Progenitor cell of endocrine pancreas (in vitro differentiated cells): ENCODE measurements at regions not wholly inside any gene's neighbourhood (a gene's known extent, or its start where the extent isn't known, plus 50 kb on each side); places are given as distances from the start of the nearest gene placed in this dataset.

ENCODE experiments used
- DNase-seq: peaks from one replicate; pipeline ENCODE4 v3.0.0; 2021; ENCODE audit warnings: low spot score; ENCODE audit not compliant: unreplicated experiment
- H3K27ac Mint-ChIP-seq: 2 replicates; pipeline ENCODE4 v1.8.0; 2021; ENCODE audit warnings: mild to moderate bottlenecking, moderate library complexity, mixed read lengths
- H3K27me3 Mint-ChIP-seq: 2 replicates; pipeline ENCODE4 v1.8.0; 2021; ENCODE audit warnings: mixed read lengths
- H3K36me3 Mint-ChIP-seq: 2 replicates; pipeline ENCODE4 v1.8.0; 2022; ENCODE audit warnings: mixed read lengths; ENCODE audit not compliant: insufficient read depth
- H3K4me1 Mint-ChIP-seq: 2 replicates; pipeline ENCODE4 v1.8.0; 2021; ENCODE audit warnings: low read depth, mixed read lengths
- H3K4me3 Mint-ChIP-seq: 2 replicates; pipeline ENCODE4 v1.8.0; 2021; ENCODE audit warnings: low read depth, mild to moderate bottlenecking, moderate library complexity, mixed read lengths
- H3K9me3 Mint-ChIP-seq: 2 replicates; pipeline ENCODE4 v1.8.0; 2021; ENCODE audit warnings: low read depth, mixed read lengths
- TF ChIP-seq, protein P1 (sequence below): fragments of 200-600 bp; sonication (generic); IDR thresholded peaks from one replicate; pipeline ENCODE4 v1.5.0; 2021; ENCODE audit warnings: antibody characterized with exemption, mild to moderate bottlenecking; ENCODE audit not compliant: unreplicated experiment

DNA sequence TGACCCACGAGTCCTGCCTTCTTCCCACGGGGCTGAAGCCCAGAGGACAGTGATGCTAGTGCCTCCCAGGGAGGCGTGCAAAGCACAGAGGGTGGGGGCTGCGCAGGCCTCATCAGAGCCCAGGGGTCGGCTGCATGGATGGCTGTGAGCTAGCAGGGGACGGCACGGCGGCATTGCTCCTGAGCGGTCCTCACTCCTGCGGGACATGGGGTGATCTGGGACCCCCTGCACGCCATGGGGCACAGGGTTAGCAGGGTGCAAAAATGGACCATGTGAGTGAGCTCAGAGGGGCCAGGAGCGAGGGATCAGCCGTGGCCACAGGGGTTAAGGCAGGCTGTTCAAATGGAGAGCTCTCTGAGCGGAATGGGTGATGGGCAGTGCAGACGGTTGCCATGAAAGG is 138.3 kb downstream of the SNX19 start:
- peaks cover 3% of the 10 kb centered on the region for H3K4me1 Mint-ChIP-seq
- H3K36me3 Mint-ChIP-seq: no peaks in the 10 kb centered on the region
- H3K27me3 Mint-ChIP-seq: peaks cover 15% of the 10 kb centered on the region
- DNase-seq: no peak
- no peak overlapping the region for H3K4me3 Mint-ChIP-seq
- H3K9me3 Mint-ChIP-seq: peaks cover 5% of the 10 kb centered on the region
- no peak overlapping the region for H3K27ac Mint-ChIP-seq
- TF ChIP-seq, protein P1, sequence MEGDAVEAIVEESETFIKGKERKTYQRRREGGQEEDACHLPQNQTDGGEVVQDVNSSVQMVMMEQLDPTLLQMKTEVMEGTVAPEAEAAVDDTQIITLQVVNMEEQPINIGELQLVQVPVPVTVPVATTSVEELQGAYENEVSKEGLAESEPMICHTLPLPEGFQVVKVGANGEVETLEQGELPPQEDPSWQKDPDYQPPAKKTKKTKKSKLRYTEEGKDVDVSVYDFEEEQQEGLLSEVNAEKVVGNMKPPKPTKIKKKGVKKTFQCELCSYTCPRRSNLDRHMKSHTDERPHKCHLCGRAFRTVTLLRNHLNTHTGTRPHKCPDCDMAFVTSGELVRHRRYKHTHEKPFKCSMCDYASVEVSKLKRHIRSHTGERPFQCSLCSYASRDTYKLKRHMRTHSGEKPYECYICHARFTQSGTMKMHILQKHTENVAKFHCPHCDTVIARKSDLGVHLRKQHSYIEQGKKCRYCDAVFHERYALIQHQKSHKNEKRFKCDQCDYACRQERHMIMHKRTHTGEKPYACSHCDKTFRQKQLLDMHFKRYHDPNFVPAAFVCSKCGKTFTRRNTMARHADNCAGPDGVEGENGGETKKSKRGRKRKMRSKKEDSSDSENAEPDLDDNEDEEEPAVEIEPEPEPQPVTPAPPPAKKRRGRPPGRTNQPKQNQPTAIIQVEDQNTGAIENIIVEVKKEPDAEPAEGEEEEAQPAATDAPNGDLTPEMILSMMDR: no peak

DNA sequence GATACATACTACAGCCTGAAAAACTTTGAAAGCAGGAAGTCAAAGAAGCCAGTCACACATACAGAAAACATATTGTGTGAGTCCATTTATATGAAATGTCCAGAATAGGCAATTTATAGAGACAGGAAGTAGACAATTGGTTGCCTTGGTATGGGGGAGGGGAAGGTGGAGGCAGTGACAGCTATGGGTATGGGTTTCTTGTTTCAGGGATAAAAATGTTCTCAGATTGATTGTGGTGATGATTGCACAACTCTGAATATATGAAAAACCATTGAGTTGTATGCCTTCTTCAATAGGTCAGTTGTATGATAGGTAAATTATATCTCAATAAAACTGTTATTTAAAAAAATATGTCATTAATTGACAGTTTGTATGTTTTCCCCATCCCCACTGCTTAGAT is 137.6 kb downstream of the SNX19 start:
- Mint-ChIP-seq H3K4me1 (no peaks in the 10 kb centered on the region), H3K27me3 (peaks cover 15% of the 10 kb centered on the region), H3K36me3 (no peaks in the 10 kb centered on the region), H3K9me3 (peaks cover 5% of the 10 kb centered on the region), H3K27ac (no peak overlapping the region), H3K4me3 (no peak overlapping the region)
- no peak for DNase-seq
- TF ChIP-seq, protein P1: no peak

DNA sequence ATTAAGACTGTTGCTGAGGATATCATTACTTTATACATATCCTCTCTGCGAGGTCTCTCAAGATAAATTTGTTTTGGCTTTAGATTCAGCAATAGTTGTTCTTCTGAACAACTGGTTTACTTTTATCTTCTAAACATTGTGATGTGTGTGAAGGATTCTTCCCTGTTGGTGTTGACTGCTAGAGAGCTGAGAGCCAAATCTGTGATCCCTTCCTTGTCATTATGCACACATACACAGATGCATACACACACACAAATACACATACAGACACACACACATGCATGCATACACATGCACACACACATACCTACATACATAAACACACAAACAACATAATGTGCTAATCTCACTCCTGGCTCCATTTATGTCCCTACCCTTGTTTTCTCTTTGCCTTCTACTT is 137.0 kb downstream of the SNX19 start:
- no peak overlapping the region for H3K27ac Mint-ChIP-seq
- no peak overlapping the region for H3K4me3 Mint-ChIP-seq
- no peaks in the 10 kb centered on the region for H3K36me3 Mint-ChIP-seq
- H3K9me3 Mint-ChIP-seq: peaks cover 5% of the 10 kb centered on the region
- peaks cover 13% of the 10 kb centered on the region for H3K27me3 Mint-ChIP-seq
- no peak for DNase-seq
- no peaks in the 10 kb centered on the region for H3K4me1 Mint-ChIP-seq
- TF ChIP-seq, protein P1: no peak

DNA sequence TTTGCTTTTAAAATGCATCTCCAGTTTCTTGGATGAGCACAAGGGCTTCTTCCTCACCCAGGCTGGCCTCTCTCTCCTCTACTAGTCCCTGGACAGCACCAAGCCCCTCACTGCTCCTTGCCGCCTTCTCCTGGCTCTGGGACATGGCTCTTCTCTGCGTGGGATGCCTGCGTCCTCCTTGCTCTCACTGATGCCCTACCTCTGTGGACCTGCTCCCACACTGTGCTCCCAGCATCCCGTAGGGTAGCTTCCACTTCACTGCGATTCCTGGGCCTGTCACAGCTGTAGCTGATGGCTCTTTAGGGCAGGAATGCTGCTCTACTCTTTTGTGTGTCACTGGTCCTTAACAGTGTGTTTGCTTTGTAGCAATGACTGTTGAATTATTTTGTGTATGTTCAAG is 136.3 kb downstream of the SNX19 start:
- TF ChIP-seq, protein P1: no peak
- no peak overlapping the region for H3K27ac Mint-ChIP-seq
- DNase-seq: no peak
- H3K4me3 Mint-ChIP-seq: no peak overlapping the region
- H3K36me3 Mint-ChIP-seq: no peaks in the 10 kb centered on the region
- H3K9me3 Mint-ChIP-seq: peaks cover 5% of the 10 kb centered on the region
- no peaks in the 10 kb centered on the region for H3K4me1 Mint-ChIP-seq
- peaks cover 13% of the 10 kb centered on the region for H3K27me3 Mint-ChIP-seq

DNA sequence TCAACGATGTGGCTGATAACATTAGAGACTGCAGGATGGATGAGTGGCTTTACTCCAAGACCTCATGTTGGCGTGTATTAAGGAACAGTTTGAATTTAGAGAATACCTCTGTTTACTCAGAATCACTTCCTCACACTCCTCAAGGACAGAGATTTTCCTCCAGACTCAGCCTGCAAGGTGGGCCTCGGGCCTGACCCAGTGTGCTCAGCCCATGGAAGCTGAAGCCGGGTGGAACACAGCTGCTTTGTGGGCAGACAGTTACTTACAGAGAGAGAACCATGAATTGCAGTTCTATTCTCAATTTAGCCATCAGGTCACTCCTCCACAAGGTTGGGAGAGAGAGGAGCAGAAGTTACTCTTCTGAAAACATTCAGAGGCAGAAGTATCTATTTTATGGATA is 135.8 kb downstream of the SNX19 start:
- no peak for DNase-seq

More for the DNA sequence above, 135.8 kb downstream of the SNX19 start:
- Mint-ChIP-seq H3K27me3 (peaks cover 18% of the 10 kb centered on the region), H3K36me3 (no peaks in the 10 kb centered on the region), H3K9me3 (peaks cover 9% of the 10 kb centered on the region), H3K27ac (no peak overlapping the region), H3K4me3 (no peak overlapping the region), H3K4me1 (no peaks in the 10 kb centered on the region)
- TF ChIP-seq, protein P1: no peak
